GM21390 (cell line): ENCODE measurements at regions not wholly inside any gene's neighbourhood (a gene's known extent, or its start where the extent isn't known, plus 50 kb on each side); places are given as distances from the start of the nearest gene placed in this dataset.

Experiments used
- ATAC-seq: cut with Tn5 transposase; IDR thresholded peaks from one replicate; pipeline ENCODE4 v1.9.1; 2021; ENCODE audit not compliant: unreplicated experiment

GRCh38 chr20:22652681-22653588 is 68.6 kb upstream of the FOXA2 start:
- ATAC-seq = no peak

GRCh38 chr20:22653658-22654642 is 69.6 kb upstream of the FOXA2 start:
- ATAC-seq = no peak

- ATAC-seq = no peak
Observed at GRCh38 chr20:22663528-22664025, 79.2 kb upstream of the FOXA2 start.

- no peak for ATAC-seq
Observed at GRCh38 chr20:22667198-22667597, 82.8 kb upstream of the FOXA2 start.

- no peak for ATAC-seq
Observed at GRCh38 chr20:22672191-22672590, 87.8 kb upstream of the FOXA2 start.

- ATAC-seq = no peak
Observed at GRCh38 chr20:22673467-22673866, 89.1 kb upstream of the FOXA2 start.

GRCh38 chr20:22675341-22675740 is 91.0 kb upstream of the FOXA2 start:
- no peak for ATAC-seq

GRCh38 chr20:22678678-22679077 is 94.3 kb upstream of the FOXA2 start:
- ATAC-seq = no peak

GRCh38 chr20:22679197-22679596 is 94.8 kb upstream of the FOXA2 start:
- ATAC-seq = no peak

GRCh38 chr20:22680031-22680740 is 95.8 kb upstream of the FOXA2 start:
- no peak for ATAC-seq

- no peak for ATAC-seq
Observed at GRCh38 chr20:22681591-22682248, 97.3 kb upstream of the FOXA2 start.

- ATAC-seq = no peak
Observed at GRCh38 chr20:22682381-22682780, 98.0 kb upstream of the FOXA2 start.

GRCh38 chr20:22684072-22684762 is 99.8 kb upstream of the FOXA2 start:
- ATAC-seq = peak; percentile 87

GRCh38 chr20:22684763-22685443 is 100.5 kb upstream of the FOXA2 start:
- ATAC-seq = no peak

GRCh38 chr20:22686097-22686496 is 101.7 kb upstream of the FOXA2 start:
- no peak for ATAC-seq

GRCh38 chr20:22687676-22688349 is 103.4 kb upstream of the FOXA2 start:
- no peak for ATAC-seq

- ATAC-seq = no peak
Observed at GRCh38 chr20:22688485-22688884, 104.1 kb upstream of the FOXA2 start.

GRCh38 chr20:22689266-22689665 is 104.9 kb upstream of the FOXA2 start:
- ATAC-seq = no peak

- no peak for ATAC-seq
Observed at GRCh38 chr20:22690000-22690399, 105.6 kb upstream of the FOXA2 start.
